Kidney (tissue), 13 donors: ENCODE measurements at regions not wholly inside any gene's neighbourhood (a gene's known extent, or its start where the extent isn't known, plus 50 kb on each side); places are given as distances from the start of the nearest gene placed in this dataset.

ENCODE experiments used
- DNase-seq, 5 donors: peaks; one replicate each; pipeline ENCODE4 v3.0.0-alpha.2; 2013 to 2020
- FAIRE-seq: peaks from 2 replicates; lab custom pipeline; 2012; peaks lifted over from hg19 to GRCh38; lab: Jason Lieb, UNC
- H3K27ac ChIP-seq, 2 donors: one replicate each; pipeline ENCODE4 v1.7.0; 2013; ENCODE audit warnings: low read depth in 2 of 2, low read length in 2 of 2, inconsistent platforms in 1 of 2
- H3K27me3 ChIP-seq: one replicate; pipeline ENCODE4 v1.7.1; 2013; ENCODE audit warnings: low read length, inconsistent platforms; ENCODE audit not compliant: control insufficient read depth, insufficient read depth
- H3K36me3 ChIP-seq, 3 donors: one replicate each; pipeline versions ENCODE4 v1.7.0 to v1.7.1; 2013; ENCODE audit warnings: low read length in 3 of 3, control low read depth in 1 of 3, inconsistent platforms in 1 of 3; ENCODE audit not compliant: insufficient read depth in 3 of 3, control insufficient read depth in 2 of 3
- H3K4me1 ChIP-seq, 3 donors: one replicate each; pipeline versions ENCODE4 v1.7.0 to v1.7.1; 2013; ENCODE audit warnings: low read length in 3 of 3, inconsistent platforms in 1 of 3, low read depth in 1 of 3; ENCODE audit not compliant: control insufficient read depth in 2 of 3, insufficient read depth in 2 of 3
- H3K4me3 ChIP-seq, 3 donors: one replicate each; pipeline versions ENCODE4 v1.7.0 to v1.8.1; 2013; ENCODE audit warnings: low read length in 3 of 3, control low read depth in 1 of 3, inconsistent platforms in 1 of 3
- H3K9ac ChIP-seq, 3 donors: one replicate each; pipeline versions ENCODE4 v1.7.0 to v1.7.1; 2013; ENCODE audit warnings: low read length in 3 of 3, control low read depth in 1 of 3, inconsistent platforms in 1 of 3
- H3K9me3 ChIP-seq, 3 donors: one replicate each; pipeline versions ENCODE4 v1.7.0 to v1.7.1; 2013; ENCODE audit warnings: low read length in 3 of 3, control low read depth in 1 of 3, inconsistent platforms in 1 of 3; ENCODE audit not compliant: control insufficient read depth in 2 of 3, insufficient read depth in 1 of 3
- CTCF ChIP-seq: IDR thresholded peaks from 3 replicates; pipeline ENCODE4 v1.5.1; 2012; ENCODE audit warnings: mild to moderate bottlenecking, moderate library complexity, borderline replicate concordance; ENCODE audit not compliant: insufficient read depth; ENCODE audit errors: extremely low read depth
- intact Hi-C: fragments of 100-400 bp; cut with DNase I; formaldehyde crosslinking; loops from one replicate; pipeline ENCODE4 v1.11.1; 2022
- donor health status: control.
- donor health status: control.
- donor health status: control.
- donor health status: control.
- donor health status: control.
- donor health status: DM: yes; HTN: yes; CAD: no.
- donor health status: Normal renal cell carcinoma (clear cell type).

GRCh38 chr7:49297958-49298357 is 373.6 kb downstream of the CDC14C start:
- no peak for TF ChIP-seq CTCF
- no peak for DNase-seq
- no peaks in the 10 kb centered on the region for H3K4me1 ChIP-seq
- no peaks in the 10 kb centered on the region for H3K9me3 ChIP-seq
- H3K36me3 ChIP-seq = no peaks in the 10 kb centered on the region
- no peak overlapping the region for H3K4me3 ChIP-seq
- H3K27ac ChIP-seq = no peak overlapping the region
- intact Hi-C loops = no loop called here
- H3K9ac ChIP-seq = no peak overlapping the region
- FAIRE-seq = no peak
- H3K27me3 ChIP-seq = no peaks in the 10 kb centered on the region

DNA sequence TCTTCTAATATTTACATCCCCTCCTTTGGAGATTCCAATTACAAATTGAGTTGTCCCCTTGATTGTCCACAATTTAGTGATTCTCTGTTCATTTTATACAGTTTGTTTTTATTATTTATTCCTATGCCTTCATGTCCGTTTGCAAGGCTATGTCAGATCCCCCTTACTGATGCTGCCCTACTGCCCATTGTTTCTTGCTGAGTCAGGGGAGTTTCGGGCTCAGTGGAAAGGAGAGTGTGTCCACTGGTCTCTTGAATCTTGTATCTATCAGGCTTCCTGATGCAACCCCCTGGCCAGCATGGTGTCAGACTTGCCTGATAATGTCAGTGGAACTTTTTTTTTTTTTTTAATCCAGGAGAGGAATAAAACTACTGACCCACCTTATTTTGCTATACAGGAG is 384.4 kb downstream of the CDC14C start:
- H3K36me3 ChIP-seq = no peaks in the 10 kb centered on the region
- no peaks in the 10 kb centered on the region for H3K9me3 ChIP-seq
- H3K4me3 ChIP-seq = no peak overlapping the region
- FAIRE-seq = no peak
- no peaks in the 10 kb centered on the region for H3K27me3 ChIP-seq
- H3K9ac ChIP-seq = no peak overlapping the region
- no peaks in the 10 kb centered on the region for H3K4me1 ChIP-seq
- no peak for TF ChIP-seq CTCF
- H3K27ac ChIP-seq = no peak overlapping the region
- intact Hi-C loops = no loop called here
- DNase-seq = no peak

GRCh38 chr7:49320083-49320482 is 395.7 kb downstream of the CDC14C start:
- H3K36me3 ChIP-seq = no peaks in the 10 kb centered on the region
- H3K4me3 ChIP-seq = no peak overlapping the region
- TF ChIP-seq CTCF = no peak
- intact Hi-C loops = no loop called here
- no peaks in the 10 kb centered on the region for H3K27me3 ChIP-seq
- H3K9me3 ChIP-seq = no peaks in the 10 kb centered on the region
- H3K27ac ChIP-seq = no peak overlapping the region
- no peak for DNase-seq
- no peak overlapping the region for H3K9ac ChIP-seq
- no peaks in the 10 kb centered on the region for H3K4me1 ChIP-seq
- no peak for FAIRE-seq

GRCh38 chr7:49321843-49322242 is 397.5 kb downstream of the CDC14C start:
- H3K9ac ChIP-seq = no peak overlapping the region
- intact Hi-C loops = no loop called here
- no peak for DNase-seq

More at GRCh38 chr7:49321843-49322242, 397.5 kb downstream of the CDC14C start:
- Histone ChIP-seq H3K36me3 (no peaks in the 10 kb centered on the region), H3K4me1 (no peaks in the 10 kb centered on the region), H3K4me3 (no peak overlapping the region), H3K9me3 (no peaks in the 10 kb centered on the region), H3K27ac (no peak overlapping the region), H3K27me3 (no peaks in the 10 kb centered on the region)
- FAIRE-seq = no peak
- no peak for TF ChIP-seq CTCF
